RWPE2 (cell line): ENCODE measurements at regions not wholly inside any gene's neighbourhood (a gene's known extent, or its start where the extent isn't known, plus 50 kb on each side); places are given as distances from the start of the nearest gene placed in this dataset.

Source experiments
- ATAC-seq: fragments of 200-7000 bp; cut with Tn5 transposase; 3 replicates; pipeline ENCODE4 v1.9.1; 2021; ENCODE audit warnings: low read depth
- DNase-seq: peaks from one replicate; pipeline ENCODE4 v3.0.0-alpha.2; 2020; ENCODE audit warnings: low spot score
- H3K27ac ChIP-seq: fragments of 450-650 bp; 2 replicates; pipeline ENCODE4 v1.5.1; 2017; ENCODE audit warnings: mild to moderate bottlenecking; ENCODE audit not compliant: poor library complexity, severe bottlenecking
- H3K27me3 ChIP-seq: fragments of 250-450 bp; sonication (Bioruptor Pico); 2 replicates; pipeline ENCODE4 v1.5.1; 2021; ENCODE audit warnings: mild to moderate bottlenecking, moderate library complexity; ENCODE audit not compliant: insufficient read depth, poor library complexity, severe bottlenecking
- H3K36me3 ChIP-seq: fragments of 250-450 bp; sonication (Bioruptor Pico); 2 replicates; pipeline ENCODE4 v1.5.1; 2020; ENCODE audit warnings: low read depth, mild to moderate bottlenecking, moderate library complexity
- H3K4me1 ChIP-seq: fragments of 250-450 bp; sonication (Bioruptor Pico); 2 replicates; pipeline ENCODE4 v1.5.1; 2021; ENCODE audit warnings: mild to moderate bottlenecking, moderate library complexity; ENCODE audit not compliant: insufficient read depth, poor library complexity, severe bottlenecking
- H3K4me3 ChIP-seq: fragments of 250-450 bp; sonication (Bioruptor Pico); 2 replicates; pipeline ENCODE4 v1.5.1; 2021; ENCODE audit warnings: mild to moderate bottlenecking, moderate library complexity; ENCODE audit not compliant: severe bottlenecking
- H3K9me3 ChIP-seq: fragments of 250-450 bp; sonication (Bioruptor Pico); 2 replicates; pipeline ENCODE4 v1.5.1; 2021; ENCODE audit warnings: mild to moderate bottlenecking, moderate library complexity; ENCODE audit not compliant: severe bottlenecking
- CTCF ChIP-seq: fragments of 450-650 bp; IDR thresholded peaks from one replicate; pipeline ENCODE4 v1.5.1; 2017; ENCODE audit warnings: mild to moderate bottlenecking, moderate library complexity; ENCODE audit not compliant: poor library complexity, severe bottlenecking

GRCh38 chr9:118423721-118424120 is 719.5 kb downstream of the TLR4 start:
- no peak for TF ChIP-seq CTCF
- H3K36me3 ChIP-seq = no peaks in the 10 kb centered on the region
- DNase-seq = no peak
- H3K9me3 ChIP-seq = no peaks in the 10 kb centered on the region
- ATAC-seq = no peak
- H3K4me1 ChIP-seq = peaks cover 8% of the 10 kb centered on the region
- H3K4me3 ChIP-seq = no peak overlapping the region
- no peak overlapping the region for H3K27ac ChIP-seq
- H3K27me3 ChIP-seq = no peaks in the 10 kb centered on the region

- H3K27me3 ChIP-seq = no peaks in the 10 kb centered on the region
- DNase-seq (no peak), ATAC-seq (no peak)
- H3K27ac ChIP-seq = no peak overlapping the region
- no peaks in the 10 kb centered on the region for H3K4me1 ChIP-seq
- no peaks in the 10 kb centered on the region for H3K36me3 ChIP-seq
- H3K4me3 ChIP-seq = no peak overlapping the region
- H3K9me3 ChIP-seq = no peaks in the 10 kb centered on the region
- TF ChIP-seq CTCF = no peak
Measured at GRCh38 chr9:118426772-118427171, 722.6 kb downstream of the TLR4 start.

- H3K36me3 ChIP-seq = no peaks in the 10 kb centered on the region
- H3K4me1 ChIP-seq = no peaks in the 10 kb centered on the region
- no peaks in the 10 kb centered on the region for H3K9me3 ChIP-seq
Measured at GRCh38 chr9:118438810-118439209, 734.6 kb downstream of the TLR4 start.

GRCh38 chr9:118439441-118439840 is 735.2 kb downstream of the TLR4 start:
- DNase-seq = no peak
- Histone ChIP-seq H3K27ac (no peak overlapping the region), H3K36me3 (no peaks in the 10 kb centered on the region), H3K4me1 (no peaks in the 10 kb centered on the region), H3K4me3 (no peak overlapping the region), H3K27me3 (no peaks in the 10 kb centered on the region), H3K9me3 (no peaks in the 10 kb centered on the region)
- no peak for ATAC-seq
- no peak for TF ChIP-seq CTCF

More at GRCh38 chr9:118438810-118439209, 734.6 kb downstream of the TLR4 start:
- H3K27ac ChIP-seq = no peak overlapping the region
- no peak for TF ChIP-seq CTCF
- ATAC-seq (no peak), DNase-seq (no peak)
- H3K27me3 ChIP-seq = no peaks in the 10 kb centered on the region
- H3K4me3 ChIP-seq = no peak overlapping the region

- Histone ChIP-seq H3K27me3 (no peaks in the 10 kb centered on the region), H3K27ac (no peak overlapping the region), H3K9me3 (no peaks in the 10 kb centered on the region), H3K4me1 (no peaks in the 10 kb centered on the region), H3K36me3 (no peaks in the 10 kb centered on the region), H3K4me3 (no peak overlapping the region)
- no peak for TF ChIP-seq CTCF
- DNase-seq (no peak), ATAC-seq (no peak)
Measured at GRCh38 chr9:118444403-118444802, 740.2 kb downstream of the TLR4 start.
